Fibroblast of skin of left quadriceps (primary cell): ENCODE measurements at regions not wholly inside any gene's neighbourhood (a gene's known extent, or its start where the extent isn't known, plus 50 kb on each side); places are given as distances from the start of the nearest gene placed in this dataset.

ENCODE experiments used
- DNase-seq, 2 experiments: peaks; one replicate each; pipeline ENCODE4 v3.0.0-alpha.2; 2013; ENCODE audit warnings: low read depth in 2 of 2

GRCh38 chr16:55041540-55042234 lies 111.0 kb downstream of the IRX5 start:
- no peak for DNase-seq

DNA sequence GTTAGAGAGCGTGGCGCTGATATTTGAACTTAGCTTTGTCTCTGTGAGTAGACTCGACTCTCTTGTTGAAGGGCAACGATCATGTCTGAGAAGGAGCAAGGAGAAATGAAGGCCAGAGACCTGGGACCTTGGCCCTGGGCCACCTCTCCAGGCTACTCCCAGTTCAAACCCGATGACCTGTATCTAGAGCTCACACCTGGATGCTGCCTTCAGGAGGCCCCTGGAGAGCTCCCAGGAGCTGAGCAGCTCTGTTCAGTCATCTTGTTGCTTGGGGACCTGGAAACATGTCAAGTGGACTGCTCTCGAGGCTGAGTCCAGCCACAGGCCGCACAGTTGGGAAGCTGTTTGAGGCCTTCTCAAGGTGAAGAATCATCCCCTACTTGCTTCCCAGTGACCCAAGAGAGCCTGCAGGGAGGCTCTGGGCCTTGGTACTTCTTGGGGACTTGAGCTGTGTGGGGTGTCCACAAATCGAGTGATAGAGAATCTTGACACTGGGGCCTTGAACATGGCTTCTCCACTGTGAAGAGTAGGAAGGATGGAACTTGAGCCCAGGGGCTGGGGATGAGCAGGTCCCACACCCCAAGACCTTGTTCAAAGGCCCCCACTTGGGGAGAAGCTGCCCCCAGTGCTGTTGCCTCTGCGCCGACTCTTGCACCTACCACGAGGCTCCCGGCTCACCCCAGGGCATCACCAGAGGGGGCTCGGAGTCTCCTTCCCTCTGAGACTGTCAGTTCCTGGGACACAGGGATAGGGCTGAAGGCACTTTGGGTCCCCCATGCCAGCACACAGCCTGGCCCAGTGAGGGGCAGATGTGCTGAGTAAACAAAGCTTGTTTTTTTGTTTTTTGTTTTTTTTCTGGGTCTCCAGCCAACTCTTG lies 112.1 kb downstream of the IRX5 start:
- no peak for DNase-seq

DNA sequence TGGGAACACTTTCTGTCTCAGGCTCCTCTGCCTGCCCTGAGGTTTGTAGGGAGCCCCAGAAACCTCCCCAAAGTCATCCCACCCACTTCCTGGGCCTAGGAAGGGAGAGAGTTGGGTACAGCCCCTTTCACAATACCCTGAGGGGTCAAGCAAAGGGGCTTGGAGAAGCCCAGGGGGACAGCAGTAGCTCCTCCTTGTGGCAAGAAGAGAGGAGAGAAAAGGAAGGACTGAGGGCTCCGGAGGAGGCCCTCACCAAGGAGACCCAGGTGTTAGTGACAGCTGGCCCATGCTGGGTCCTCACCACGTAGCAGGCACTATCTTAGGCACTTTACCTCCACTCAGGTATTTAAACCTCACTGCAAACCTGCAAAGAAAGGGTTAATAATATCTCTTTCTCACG lies 112.8 kb downstream of the IRX5 start:
- DNase-seq: no peak

DNA sequence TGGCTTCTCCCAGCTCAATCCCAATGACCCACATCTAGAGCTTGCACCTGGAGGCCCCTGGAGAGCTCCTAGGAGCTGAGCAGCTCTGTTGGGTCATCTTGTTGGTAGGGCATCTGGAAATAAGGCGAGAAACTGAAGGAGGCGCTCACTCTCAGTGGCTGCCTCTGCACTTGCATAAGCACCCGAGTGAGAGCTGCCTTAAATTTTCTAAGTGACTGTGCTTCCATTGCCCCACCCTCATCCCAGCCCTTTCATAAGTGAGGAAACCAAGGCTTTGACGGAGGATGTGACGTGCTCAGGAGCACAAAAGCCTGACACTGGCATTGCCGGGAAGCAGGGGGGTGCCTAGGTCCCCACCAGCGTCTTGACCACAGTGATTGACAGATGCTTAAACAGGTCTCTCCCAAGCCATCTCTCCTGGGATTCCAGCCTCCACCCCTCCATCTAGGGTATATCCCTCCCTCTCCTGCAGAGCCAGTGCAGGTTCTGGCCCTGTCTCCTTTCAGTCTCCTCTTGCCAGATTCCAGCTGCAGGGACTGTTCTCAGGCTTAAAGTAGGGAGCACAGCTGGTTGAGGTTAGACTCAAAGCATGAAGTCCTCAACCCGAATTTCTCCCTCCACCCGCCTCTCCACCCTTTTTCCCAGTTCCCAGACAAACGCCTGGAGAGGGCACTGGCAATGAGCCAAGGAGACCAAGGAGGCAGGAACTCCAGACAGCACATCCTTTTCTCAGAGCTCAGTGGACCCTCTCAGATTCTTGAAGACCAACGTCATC lies 113.7 kb downstream of the IRX5 start:
- no peak for DNase-seq

- no peak for DNase-seq
Measured at GRCh38 chr16:55045329-55045728, 114.7 kb downstream of the IRX5 start.

DNA sequence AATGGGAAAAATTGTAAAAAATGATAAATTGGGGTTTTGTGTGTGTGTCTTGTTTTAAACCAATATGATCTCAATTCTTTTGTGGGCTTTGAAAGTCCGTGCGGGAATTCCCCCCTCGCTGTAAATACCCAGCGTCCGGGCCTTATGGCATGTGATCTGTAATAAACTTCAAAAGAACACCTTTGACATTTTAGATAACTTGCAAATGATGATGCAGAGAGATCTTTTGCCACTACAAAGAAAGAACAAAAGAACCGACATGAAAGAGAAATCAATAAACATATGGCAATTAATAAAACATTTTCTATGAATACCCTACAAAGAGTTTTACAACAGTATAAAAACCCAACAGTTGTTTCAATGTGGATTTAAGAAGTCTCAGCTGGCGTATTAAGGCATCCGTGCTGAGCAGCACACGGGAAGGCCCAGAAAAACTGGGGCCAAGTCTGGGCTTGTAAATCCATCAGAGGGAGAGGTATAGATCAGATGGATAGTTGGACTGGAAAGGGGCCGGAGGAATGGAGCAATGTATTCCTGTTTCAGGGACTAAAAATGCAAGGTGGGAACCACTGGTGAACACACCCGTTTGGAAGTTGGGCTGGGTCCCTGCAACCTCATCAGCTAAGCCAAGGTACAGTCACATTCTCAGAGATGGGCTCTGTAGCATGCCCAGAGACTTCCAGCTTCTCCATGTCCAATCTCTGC lies 115.2 kb downstream of the IRX5 start:
- DNase-seq: no peak

- DNase-seq: no peak
Measured at GRCh38 chr16:55046513-55046912, 115.8 kb downstream of the IRX5 start.

DNA sequence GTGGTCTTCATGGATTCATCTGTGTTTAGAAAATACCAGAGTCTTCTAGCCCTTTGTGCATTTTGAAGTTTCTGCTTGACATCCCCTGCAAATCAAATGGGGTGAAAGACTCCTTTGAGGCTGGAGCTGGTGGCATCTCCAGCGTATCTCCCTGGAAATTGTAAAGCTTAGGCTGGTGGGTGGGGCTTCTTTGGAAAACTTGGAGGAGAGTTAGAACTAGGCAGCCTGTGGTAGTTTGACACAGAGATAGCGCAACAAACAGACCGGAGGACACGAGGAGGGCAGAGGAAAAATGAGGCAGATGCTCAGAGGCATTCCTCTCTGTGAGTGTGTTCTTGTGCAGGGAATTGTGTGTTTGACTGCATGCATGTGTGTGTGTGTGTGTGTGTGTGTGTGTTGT lies 116.3 kb downstream of the IRX5 start:
- DNase-seq: no peak

DNA sequence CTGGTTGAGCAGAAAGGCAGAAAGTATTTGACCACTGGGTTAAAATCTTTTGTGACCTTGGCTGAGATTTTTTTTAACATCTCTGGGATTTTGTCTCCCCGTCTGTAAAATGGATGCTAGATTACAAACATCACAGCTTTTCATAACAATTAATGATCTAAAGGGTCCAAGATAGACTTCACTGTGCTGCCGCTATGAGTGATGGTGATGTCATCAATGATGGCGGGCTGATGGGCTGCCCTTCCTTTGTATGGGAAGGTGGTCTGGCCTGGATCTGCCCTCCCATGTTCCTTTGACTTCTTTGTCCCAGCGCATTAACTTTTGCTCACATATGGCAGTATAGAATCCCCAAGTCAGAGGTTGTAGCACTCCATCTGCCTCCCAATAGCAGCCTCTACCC lies 116.7 kb downstream of the IRX5 start:
- DNase-seq: no peak

GRCh38 chr16:55047903-55048497 lies 117.3 kb downstream of the IRX5 start:
- DNase-seq: no peak

- no peak for DNase-seq
Measured at GRCh38 chr16:55048745-55049144, 118.1 kb downstream of the IRX5 start.

- no peak for DNase-seq
Measured at GRCh38 chr16:55051571-55052347, 121.1 kb downstream of the IRX5 start.

DNA sequence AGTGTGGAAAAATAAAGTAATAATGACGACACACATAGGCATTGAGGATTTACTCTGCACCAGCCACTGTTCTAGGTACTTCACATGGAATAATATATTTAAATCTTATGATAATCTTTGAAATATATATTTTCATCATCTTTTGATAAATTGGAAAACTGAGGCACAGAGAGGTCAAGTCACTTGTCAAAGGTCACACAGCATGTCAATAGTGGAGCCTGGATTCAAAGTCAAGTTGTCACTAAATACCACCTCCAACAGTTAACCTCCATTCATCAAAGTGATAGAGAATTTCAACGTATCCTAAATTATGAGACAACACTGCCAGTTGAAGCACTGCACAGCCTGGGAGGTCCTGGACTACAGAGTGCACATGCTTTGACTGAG lies 121.7 kb downstream of the IRX5 start:
- no peak for DNase-seq

DNA sequence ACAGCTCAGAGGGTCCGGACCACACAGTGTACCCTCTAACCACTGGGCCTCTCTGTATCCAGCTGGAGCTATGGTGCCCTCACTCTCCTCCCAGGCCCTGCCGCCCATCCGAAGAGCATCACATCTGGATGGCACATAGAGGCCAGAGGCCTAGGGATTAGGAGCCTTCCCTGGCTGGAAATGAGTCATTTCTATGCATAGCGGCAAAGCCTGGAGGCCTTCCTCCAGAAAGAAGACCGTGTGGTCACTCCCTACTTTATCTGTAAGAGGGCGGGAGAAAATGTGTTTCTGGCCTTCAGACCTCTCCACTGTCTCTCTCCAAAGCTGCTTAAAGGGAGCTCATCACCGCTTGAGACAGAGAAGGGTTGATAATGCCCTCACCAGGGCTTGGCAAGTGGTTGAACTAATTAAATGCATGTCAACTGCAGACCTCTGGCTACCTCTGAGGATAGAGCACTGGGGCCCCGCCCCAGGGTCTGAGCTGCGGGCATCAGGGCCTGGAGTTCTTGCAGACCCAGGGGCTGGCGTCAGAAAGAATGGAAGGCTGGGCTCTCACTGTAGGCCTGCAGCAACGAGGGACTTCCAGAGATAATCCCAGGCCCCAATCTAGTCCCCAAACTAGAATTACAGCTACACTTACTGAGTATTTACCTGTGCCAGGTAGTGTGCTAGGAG lies 122.2 kb downstream of the IRX5 start:
- DNase-seq: no peak

DNA sequence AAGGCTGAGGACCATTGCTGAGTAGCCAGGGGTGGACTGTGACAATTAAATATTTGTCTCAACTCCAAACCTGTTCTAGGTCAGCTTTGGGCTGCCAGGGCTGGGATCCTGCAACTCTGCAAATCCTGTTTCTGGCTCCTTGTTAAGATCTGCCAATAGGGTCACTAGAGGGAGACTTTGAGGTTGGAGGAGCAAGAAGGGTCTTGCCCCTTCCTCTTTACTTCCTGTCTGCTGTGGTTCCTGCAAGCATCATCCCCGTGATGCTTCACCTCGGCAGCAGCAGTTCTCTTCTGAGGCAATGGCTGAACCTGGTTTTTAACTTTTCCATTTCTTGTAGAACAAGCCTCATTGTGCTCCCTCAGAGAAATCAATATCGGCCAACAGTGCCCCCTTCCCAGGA lies 124.6 kb downstream of the IRX5 start:
- no peak for DNase-seq

GRCh38 chr16:55056585-55057401 lies 126.1 kb downstream of the IRX5 start:
- no peak for DNase-seq

DNA sequence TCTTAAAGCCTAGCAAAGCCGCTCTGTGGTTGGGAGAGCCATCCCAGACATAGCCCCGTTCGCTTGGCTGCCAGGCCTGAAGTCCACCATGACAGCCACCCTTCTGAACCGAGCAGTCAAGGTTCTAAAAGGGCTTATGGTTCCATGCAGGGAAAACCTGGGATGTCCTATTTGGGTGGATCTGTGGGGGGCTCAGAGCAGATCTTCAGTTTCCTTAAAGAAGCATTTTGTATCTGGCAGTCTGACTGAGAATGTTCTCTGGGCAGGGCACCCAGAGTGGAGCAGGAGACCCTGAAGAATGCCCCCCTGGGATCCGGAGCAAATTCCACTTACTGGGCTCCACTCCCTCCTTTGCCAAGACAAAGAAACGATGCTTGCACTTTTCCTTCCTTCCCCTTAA lies 127.2 kb downstream of the IRX5 start:
- DNase-seq: no peak

- DNase-seq: no peak
Measured at GRCh38 chr16:55058576-55058975, 127.9 kb downstream of the IRX5 start.

DNA sequence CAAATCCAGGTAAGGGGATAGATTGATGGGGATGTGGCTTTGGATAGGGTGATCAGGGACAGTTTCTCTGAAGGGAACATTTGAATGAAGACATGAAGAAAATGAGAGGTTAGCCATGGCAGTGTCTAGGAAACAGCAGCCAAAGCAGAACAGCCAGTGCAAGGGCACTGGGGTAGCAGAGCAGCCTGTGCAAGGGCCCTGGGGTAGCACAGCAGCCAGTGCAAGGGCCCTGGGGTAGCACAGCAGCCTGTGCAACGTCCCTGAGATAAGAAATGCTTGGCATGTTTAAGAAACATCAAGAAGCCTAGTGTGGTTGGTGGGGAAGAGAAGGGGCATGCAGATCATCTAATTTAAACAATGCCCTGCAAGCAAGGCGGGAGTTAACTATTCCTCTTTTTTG lies 128.5 kb downstream of the IRX5 start:
- DNase-seq: no peak
